Body of pancreas (tissue), 4 donors: ENCODE measurements at regions not wholly inside any gene's neighbourhood (a gene's known extent, or its start where the extent isn't known, plus 50 kb on each side); places are given as distances from the start of the nearest gene placed in this dataset.

Experiments
- ATAC-seq: fragments of 150-250 bp; one replicate; pipeline ENCODE4 v1.9.1; 2016
- DNase-seq, 4 donors: peaks; one replicate each; pipeline ENCODE4 v3.0.0-alpha.2; 2019
- H3K27ac ChIP-seq, 4 donors: fragments of 200-600 bp; sonication (generic); 1 replicate in 3 of 4; 2 replicates in 1 of 4; pipeline versions ENCODE4 v1.5.1 to v1.6.1; 2016 to 2019; ENCODE audit warnings: mild to moderate bottlenecking in 1 of 4, mixed read lengths in 1 of 4, moderate library complexity in 1 of 4
- H3K27me3 ChIP-seq, 2 donors: fragments of 200-600 bp; sonication (generic); one replicate each; pipeline ENCODE4 v1.6.0; 2016; ENCODE audit warnings: mild to moderate bottlenecking in 1 of 2
- H3K36me3 ChIP-seq, 2 donors: fragments of 200-600 bp; sonication (generic); replicated peaks in 1 of 2; 2 replicates each; pipeline ENCODE4 v1.5.1; 2016; ENCODE audit warnings: low read depth in 2 of 2; ENCODE audit not compliant: insufficient read depth in 1 of 2
- H3K4me1 ChIP-seq: fragments of 200-600 bp; sonication (generic); one replicate; pipeline ENCODE4 v1.6.0; 2016
- H3K4me3 ChIP-seq, 2 donors: fragments of 200-600 bp; sonication (generic); 1 replicate in 1 of 2; 2 replicates in 1 of 2; pipeline ENCODE4 v1.5.1; 2016 to 2019
- H3K9me3 ChIP-seq, 3 donors: fragments of 200-600 bp; sonication (generic); 1 replicate in 2 of 3; 2 replicates in 1 of 3; pipeline ENCODE4 v1.5.1; 2016
- POLR2A ChIP-seq, 3 donors: fragments of 450-650 bp; IDR thresholded peaks; one replicate each; pipeline ENCODE4 v1.6.1; 2016; ENCODE audit warnings: antibody characterized with exemption in 3 of 3, mild to moderate bottlenecking in 2 of 3
- WGBS, 2 donors: methylation state at CpG; one replicate each; pipeline ENCODE4 v1.1.5; 2017; 5-methylcytosine and 5-hydroxymethylcytosine counted together
- intact Hi-C: fragments of 100-400 bp; cut with DNase I; formaldehyde crosslinking; loops from one replicate; pipeline ENCODE4 v1.15.1; 2023
- TF ChIP-seq, protein P1 (sequence below), 7 experiments: fragments of 450-650 bp in 4 of 7; fragments of 200-600 bp in 3 of 7; sonication (generic) in 3 of 7; IDR thresholded peaks; one replicate each; pipeline ENCODE4 v1.5.1; 2016 to 2019; ENCODE audit warnings: antibody characterized with exemption in 7 of 7

DNA sequence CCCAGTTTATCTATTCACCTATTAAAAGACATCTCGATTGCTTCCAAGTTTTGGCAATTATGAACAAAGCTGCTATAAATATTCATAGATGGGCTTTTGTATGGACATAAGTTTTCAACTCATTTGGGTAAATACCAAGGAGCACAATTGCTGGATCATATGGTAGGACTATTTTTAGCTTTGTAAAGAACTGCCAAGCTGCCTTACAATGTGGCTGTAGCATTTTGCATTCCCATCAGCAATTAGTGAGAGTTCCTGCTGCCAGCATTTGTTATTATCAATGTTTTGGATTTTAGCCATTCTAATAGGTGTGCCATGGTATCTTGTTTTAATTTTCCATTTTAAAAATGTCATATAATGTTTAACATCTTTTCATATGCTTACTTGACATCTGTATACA, 475.6 kb upstream of the NCAM2 start:
- TF ChIP-seq, protein P1, sequence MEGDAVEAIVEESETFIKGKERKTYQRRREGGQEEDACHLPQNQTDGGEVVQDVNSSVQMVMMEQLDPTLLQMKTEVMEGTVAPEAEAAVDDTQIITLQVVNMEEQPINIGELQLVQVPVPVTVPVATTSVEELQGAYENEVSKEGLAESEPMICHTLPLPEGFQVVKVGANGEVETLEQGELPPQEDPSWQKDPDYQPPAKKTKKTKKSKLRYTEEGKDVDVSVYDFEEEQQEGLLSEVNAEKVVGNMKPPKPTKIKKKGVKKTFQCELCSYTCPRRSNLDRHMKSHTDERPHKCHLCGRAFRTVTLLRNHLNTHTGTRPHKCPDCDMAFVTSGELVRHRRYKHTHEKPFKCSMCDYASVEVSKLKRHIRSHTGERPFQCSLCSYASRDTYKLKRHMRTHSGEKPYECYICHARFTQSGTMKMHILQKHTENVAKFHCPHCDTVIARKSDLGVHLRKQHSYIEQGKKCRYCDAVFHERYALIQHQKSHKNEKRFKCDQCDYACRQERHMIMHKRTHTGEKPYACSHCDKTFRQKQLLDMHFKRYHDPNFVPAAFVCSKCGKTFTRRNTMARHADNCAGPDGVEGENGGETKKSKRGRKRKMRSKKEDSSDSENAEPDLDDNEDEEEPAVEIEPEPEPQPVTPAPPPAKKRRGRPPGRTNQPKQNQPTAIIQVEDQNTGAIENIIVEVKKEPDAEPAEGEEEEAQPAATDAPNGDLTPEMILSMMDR (IDR thresholded peaks at IDR 0.05), result no peak
- no peak for TF ChIP-seq POLR2A (IDR thresholded peaks at IDR 0.05)
- ATAC-seq (no peak), DNase-seq (no peak)
- WGBS, 2 donors, result 50 to 63% methylated on average over 1 of the region's 1 CpG
- Histone ChIP-seq H3K27ac (no peak overlapping the region), H3K4me3 (no peak overlapping the region), H3K36me3 (no peaks in the 10 kb centered on the region), H3K9me3 (no peaks in the 10 kb centered on the region), H3K4me1 (no peaks in the 10 kb centered on the region), H3K27me3 (no peaks in the 10 kb centered on the region)
- intact Hi-C loops, result no loop called here

DNA sequence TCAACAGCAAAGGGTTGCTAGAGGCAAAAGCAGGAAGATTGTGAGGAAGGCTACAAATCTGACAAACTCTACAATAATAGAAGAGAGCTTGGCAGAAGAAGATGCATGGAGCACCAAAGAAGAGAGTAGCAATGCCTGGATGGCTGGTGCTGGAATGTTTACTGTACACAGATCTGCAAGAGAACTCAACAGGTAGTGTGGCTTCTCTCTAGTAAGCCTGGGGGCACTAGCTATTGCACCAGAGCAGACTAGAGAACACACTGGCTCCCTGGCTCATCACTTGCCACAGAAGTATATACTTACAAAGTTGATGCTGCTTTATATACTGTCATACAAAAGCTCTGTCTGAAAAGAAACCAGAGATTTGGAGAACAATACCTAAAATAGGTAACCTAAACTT, 475.0 kb upstream of the NCAM2 start:
- TF ChIP-seq, protein P1 (IDR thresholded peaks at IDR 0.05), result no peak
- no peak for TF ChIP-seq POLR2A (IDR thresholded peaks at IDR 0.05)
- Histone ChIP-seq H3K9me3 (no peaks in the 10 kb centered on the region), H3K36me3 (no peaks in the 10 kb centered on the region), H3K4me1 (no peaks in the 10 kb centered on the region), H3K27me3 (no peaks in the 10 kb centered on the region), H3K27ac (no peak overlapping the region), H3K4me3 (no peak overlapping the region)
- DNase-seq (no peak), ATAC-seq (no peak)
- intact Hi-C loops, result no loop called here

DNA sequence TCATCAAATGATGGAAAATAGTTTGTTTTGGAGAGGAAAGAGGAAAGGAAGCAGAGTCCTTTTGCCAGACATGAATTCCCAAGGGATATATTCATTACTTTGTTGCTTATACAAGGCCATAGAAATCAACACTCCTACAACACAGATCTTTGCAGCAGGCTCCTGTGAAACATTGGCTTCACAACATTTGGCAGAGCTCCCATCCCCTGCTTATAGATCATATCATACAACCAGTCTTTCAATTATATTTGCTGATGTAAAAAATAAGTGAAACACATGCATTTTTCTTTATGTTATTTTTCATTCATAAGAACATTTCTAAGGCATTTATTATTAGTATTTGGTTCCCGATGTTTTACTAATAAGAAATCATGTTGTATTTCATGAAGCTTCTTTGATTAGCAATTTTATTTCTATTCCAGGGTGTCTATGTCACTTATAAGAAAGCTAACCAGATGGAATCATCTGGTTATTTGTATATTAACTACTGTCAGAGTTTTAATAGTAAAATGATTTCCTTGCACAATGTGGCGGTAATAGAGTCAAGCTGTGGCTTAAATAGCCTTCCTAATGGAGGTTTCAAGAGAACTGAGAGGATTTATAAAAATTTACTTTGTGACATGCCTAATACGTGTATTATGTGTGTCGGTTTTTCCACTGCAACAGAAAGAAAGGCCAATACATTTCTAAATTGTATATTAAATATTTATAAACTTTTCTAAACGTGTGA, 470.3 kb upstream of the NCAM2 start:
- Histone ChIP-seq H3K4me3 (no peak overlapping the region), H3K9me3 (no peaks in the 10 kb centered on the region), H3K4me1 (no peaks in the 10 kb centered on the region), H3K27me3 (no peaks in the 10 kb centered on the region), H3K36me3 (no peaks in the 10 kb centered on the region), H3K27ac (no peak overlapping the region)
- TF ChIP-seq, protein P1 (IDR thresholded peaks at IDR 0.05), result no peak
- TF ChIP-seq POLR2A (IDR thresholded peaks at IDR 0.05), result no peak
- 58 to 60% methylated on average over 5 of the region's 5 CpGs for WGBS, 2 donors
- DNase-seq, result no peak
- ATAC-seq, result no peak
- intact Hi-C loops, result no loop called here

DNA sequence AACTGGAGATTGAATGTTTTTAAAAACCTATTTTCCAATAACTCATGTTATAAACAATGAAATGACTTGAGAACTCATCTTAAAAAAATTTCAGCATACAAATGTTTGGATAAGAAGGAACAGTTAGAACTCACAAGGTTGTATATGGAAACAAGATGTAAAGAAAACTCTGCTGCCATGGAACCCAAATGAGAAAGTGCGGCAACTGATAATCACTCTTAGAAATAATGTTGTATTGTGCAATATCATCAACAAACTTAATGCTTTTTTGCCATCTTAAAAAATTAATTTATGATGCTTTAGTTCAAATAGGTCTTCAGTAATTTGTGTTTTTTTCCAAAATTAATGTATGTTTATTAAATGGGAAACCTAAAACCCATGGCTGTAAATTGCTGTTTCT, 461.1 kb upstream of the NCAM2 start:
- DNase-seq, result no peak
- H3K27me3 ChIP-seq, result no peaks in the 10 kb centered on the region
- H3K27ac ChIP-seq, result no peak overlapping the region
- WGBS, 2 donors, result 81 to 90% methylated on average over 1 of the region's 1 CpG
- no peak for ATAC-seq
- TF ChIP-seq, protein P1 (IDR thresholded peaks at IDR 0.05), result no peak
- TF ChIP-seq POLR2A (IDR thresholded peaks at IDR 0.05), result no peak
- no peaks in the 10 kb centered on the region for H3K9me3 ChIP-seq
- H3K4me3 ChIP-seq, result no peak overlapping the region
- no peaks in the 10 kb centered on the region for H3K36me3 ChIP-seq
- H3K4me1 ChIP-seq, result no peaks in the 10 kb centered on the region
- intact Hi-C loops, result no loop called here

DNA sequence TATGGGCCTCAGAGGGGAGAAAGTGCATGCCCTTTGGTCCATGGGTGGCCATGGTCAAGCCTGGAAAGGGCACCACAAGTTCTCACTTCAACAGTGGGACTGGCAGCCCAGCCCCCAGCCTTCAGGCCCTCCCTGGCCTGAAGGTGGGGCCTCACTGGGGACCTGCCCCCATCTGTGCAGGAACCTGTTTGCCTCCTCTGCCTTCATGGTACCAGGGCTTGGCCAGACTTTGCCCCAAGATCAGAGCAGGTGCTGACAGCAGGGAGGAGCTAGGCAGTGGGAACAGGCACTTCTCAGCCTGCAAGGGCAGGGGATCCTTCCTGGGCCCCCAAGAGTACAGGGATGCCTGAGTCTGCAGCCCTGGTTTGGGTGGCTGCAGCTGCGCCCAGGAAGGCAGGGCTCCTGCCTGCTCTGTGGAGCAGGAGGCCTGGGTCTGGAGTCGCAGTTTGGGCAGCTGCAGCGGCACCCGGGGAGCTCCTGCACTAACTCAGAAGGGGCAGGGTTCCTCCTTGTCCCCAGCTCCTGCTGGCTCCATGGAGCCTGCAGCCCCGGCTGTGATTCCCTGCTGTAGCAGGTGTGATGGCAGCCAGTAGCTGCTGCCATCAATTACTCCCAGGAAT, 460.1 kb upstream of the NCAM2 start:
- Histone ChIP-seq H3K4me1 (no peaks in the 10 kb centered on the region), H3K27me3 (no peaks in the 10 kb centered on the region), H3K9me3 (no peaks in the 10 kb centered on the region), H3K27ac (no peak overlapping the region), H3K36me3 (no peaks in the 10 kb centered on the region), H3K4me3 (no peak overlapping the region)
- TF ChIP-seq, protein P1 (IDR thresholded peaks at IDR 0.05), result no peak
- TF ChIP-seq POLR2A (IDR thresholded peaks at IDR 0.05), result no peak
- intact Hi-C loops, result no loop called here
- WGBS, 2 donors, result 69% methylated on average over 5 of the region's 5 CpGs; no CpG with 5 or more reads in 1 of the 2 donors
- ATAC-seq (no peak), DNase-seq (no peak)
